ENCODE measurements at regions not wholly inside any gene's neighbourhood (a gene's known extent, or its start where the extent isn't known, plus 50 kb on each side); places are given as distances from the start of the nearest gene placed in this dataset.
"Not testable (repeated sequence)": the region's sequence is repeated elsewhere in the genome, so short reads cannot be mapped to it uniquely, and the experiment has no call there.

DNA sequence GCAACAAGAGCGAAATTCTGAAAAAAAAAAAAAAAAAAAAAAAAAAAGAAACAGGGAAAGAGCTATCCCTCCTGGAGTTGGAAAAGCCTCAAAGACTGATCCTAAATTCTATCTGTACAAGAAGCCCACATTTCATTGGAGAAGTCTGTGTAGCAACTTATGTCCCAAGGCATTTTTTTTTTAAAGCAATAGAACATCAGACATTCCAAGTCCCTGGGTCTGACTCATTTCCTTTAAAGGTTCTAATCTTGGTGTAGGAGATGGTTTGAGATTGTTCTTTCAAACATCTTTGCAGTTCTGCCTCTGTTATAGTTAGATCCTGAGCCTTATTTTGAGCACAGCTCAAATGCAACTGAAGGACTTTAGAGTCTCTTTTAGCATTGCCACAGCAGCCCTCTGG is 706.5 kb upstream of the MIR17HG start:
- in situ Hi-C loops (cut with HindIII; ENCODE audit: low sequenced_read_pairs) = no loop called here

DNA sequence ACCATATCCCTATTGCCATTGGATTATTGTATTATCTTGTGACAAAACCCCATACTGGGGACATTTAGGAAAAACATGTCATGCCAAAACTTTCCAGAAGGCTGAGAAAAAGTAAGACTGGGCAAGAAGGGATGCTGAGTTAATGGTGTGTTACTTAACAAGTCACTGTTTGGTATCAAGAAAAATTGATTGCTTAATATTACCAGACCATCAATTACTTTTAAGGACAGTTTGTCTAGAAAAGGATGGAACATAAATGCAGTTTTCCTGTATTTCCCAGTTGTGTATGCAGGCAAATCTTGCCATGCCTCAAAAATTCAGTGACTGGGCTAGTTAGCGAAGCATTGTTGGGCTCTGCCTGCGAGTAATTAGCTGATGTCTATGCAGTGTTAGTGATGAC is 705.6 kb upstream of the MIR17HG start:
- in situ Hi-C loops (cut with HindIII; ENCODE audit: low sequenced_read_pairs) = no loop called here

DNA sequence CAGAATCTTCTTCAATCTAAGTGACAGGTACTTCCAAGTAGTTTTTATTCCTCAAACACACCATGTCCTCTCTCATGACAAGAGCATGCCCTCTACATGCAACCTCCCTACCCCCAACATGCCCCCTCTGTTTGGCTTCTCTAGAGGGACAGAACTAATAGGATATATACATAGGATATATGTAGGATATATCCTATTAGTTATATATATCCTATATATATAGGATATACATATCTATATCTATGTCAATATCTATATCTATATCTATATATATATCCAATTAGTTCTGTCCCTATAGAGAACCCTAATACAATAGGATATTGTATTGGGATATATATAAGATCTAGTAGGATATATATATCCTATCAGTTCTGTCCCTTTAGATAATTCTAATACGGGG is 701.9 kb upstream of the MIR17HG start:
- in situ Hi-C loops (cut with HindIII; ENCODE audit: low sequenced_read_pairs) = no loop called here

- in situ Hi-C loops (cut with HindIII; ENCODE audit: low sequenced_read_pairs) = no loop called here
Observed at GRCh38 chr13:90648497-90648896, 699.0 kb upstream of the MIR17HG start.

DNA sequence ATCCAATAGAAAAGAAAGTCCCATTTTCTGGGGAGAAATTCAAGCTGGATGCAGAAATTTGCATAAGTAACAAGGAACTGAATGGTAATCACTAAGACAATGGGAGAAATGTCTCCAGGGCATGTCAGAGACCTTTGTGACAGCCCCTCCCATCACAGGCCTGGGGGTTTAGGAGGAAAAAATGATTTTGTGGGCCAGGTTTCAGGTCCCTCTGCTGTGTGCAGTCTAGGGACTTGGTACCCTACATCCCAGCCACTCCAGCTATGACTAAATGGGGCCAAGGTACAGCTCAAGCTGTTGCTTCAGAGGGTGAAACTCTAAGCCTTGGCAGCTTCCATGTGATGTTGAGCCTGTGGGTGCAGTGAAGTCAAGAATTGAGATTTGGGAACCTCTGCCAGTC is 695.5 kb upstream of the MIR17HG start:
- in situ Hi-C loops (cut with HindIII; ENCODE audit: low sequenced_read_pairs) = no loop called here

DNA sequence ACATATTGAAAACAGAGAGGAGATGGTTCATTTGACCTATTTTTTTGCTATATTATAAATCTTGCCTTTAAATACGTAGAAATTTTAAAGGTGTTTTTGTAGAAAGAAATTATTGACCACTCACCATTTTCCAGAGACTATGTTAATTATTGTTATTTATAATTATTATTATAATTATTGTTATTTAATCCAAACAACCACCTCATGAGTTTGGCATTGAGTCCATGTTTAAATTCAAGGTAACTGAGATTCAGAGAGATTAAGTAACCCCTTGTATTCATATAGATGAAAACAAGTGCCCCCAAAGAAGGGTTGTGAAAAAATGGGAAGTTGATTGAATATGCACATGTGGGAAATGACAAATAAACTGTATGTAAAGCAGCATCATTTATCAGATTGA is 692.5 kb upstream of the MIR17HG start:
- in situ Hi-C loops (cut with HindIII; ENCODE audit: low sequenced_read_pairs) = no loop called here

DNA sequence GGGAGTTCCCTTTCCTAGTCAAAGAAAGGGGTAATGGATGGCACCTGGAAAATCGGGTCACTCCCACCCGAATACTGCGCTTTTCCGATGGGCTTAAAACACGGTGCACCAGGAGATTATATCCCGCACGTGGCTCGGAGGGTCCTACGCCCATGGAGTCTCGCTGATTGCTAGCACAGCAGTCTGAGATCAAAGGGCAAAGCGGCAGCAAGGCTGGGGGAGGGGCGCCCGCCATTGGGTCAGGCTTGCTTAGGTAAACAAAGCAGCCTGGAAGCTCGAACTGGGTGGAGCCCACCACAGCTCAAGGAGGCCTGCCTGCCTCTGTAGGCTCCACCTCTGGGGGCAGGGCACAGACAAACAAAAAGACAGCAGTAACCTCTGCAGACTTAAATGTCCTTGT is 683.3 kb upstream of the MIR17HG start:
- in situ Hi-C loops (cut with HindIII; ENCODE audit: low sequenced_read_pairs) = not testable (repeated sequence)

DNA sequence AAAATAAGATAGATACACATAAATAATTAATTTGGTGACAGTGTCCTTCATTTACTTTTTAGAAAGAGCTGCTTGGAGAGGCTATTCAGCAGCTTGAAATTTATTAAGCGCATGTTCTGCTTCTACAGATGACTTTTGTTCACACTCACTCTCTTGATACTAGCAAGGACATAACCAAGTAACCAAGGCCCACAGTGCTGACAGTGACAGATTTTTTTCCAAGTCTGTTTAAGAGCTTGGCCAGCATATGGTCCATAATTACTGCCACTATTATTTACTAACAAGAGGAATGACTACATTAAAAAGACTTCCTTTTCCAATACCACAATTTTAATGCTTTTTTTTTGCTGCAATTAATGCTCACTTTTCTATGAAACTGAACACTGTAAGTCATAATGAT is 673.7 kb upstream of the MIR17HG start:
- in situ Hi-C loops (cut with HindIII; ENCODE audit: low sequenced_read_pairs) = no loop called here

DNA sequence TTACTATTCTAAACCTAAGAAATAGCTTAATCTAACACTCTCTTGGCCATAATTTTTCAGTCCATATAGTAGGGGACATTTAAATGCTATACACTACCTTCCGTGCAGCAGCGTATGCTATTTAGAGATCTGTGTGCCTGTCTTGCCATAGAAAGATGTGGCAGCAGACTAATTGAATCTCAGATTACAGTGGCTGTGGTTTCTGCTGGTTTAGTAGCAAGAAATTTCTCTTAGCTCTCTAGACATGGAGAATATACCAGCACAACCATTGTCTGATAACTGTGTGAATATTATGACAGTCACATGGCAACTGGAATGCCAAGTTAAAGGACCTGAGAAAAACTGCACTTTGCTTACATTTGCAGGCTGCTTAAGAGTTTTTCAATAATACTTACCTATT is 672.4 kb upstream of the MIR17HG start:
- in situ Hi-C loops (cut with HindIII; ENCODE audit: low sequenced_read_pairs) = no loop called here

- in situ Hi-C loops (cut with HindIII; ENCODE audit: low sequenced_read_pairs) = no loop called here
Observed at GRCh38 chr13:90680826-90681225, 666.7 kb upstream of the MIR17HG start.

DNA sequence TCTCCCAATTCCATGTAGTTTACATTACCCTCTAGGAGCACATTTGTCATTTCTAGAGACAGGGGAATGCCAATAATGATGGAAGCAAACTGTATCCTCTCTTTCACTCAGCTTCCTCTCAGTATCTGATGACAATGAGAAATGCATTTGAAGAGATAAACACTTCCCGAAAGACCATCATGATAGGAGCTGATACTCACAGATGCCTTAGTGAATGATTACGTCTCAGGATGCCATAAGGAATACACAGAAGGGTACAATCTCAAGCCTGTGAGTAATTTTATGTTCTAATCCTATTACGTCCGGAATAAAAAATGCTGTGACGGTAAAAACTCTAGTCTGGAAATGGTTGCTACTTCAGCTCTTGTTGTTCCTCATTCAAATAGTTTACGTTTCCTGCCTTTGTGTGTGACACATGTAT is 663.8 kb upstream of the MIR17HG start:
- in situ Hi-C loops (cut with HindIII; ENCODE audit: low sequenced_read_pairs) = no loop called here

DNA sequence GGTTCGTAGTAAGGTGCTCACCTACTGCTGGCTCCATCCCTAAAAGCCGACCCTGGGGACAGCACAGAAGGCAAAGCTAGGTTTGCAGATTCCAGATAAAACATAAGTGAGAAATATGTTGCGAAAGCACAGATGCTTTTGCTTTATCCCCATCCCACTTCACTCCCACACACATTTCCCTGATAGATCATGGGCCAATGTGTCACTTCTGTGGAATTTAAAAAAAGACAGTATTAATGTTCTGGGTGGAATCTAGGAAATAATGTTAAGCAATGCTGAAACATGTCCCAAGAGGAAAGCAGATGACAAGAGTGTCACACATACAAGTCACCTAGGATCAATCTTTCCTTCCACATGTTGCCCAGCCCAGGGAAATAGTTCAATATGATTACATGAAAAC is 661.0 kb upstream of the MIR17HG start:
- in situ Hi-C loops (cut with HindIII; ENCODE audit: low sequenced_read_pairs) = no loop called here

DNA sequence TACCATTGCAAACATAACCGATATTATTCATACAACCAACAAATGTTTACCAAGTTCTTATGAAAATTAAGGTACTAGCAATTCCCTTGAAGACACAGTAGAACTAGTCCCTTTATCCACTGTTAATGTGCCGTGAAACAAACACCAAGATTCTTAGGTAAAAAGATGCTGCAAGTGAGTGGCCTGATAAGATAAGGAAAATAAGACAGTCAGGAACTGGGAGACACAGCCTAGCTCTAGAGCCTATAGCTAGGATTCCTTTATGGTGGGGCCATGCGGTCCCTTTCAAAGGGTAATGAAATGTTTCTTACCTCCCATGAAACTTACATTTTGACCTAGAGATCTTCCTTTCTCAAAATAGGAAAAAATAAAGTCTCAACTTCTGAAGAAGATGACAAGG is 658.4 kb upstream of the MIR17HG start:
- in situ Hi-C loops (cut with HindIII; ENCODE audit: low sequenced_read_pairs) = no loop called here

- in situ Hi-C loops (cut with HindIII; ENCODE audit: low sequenced_read_pairs) = no loop called here
Observed at GRCh38 chr13:90690458-90691080, 656.9 kb upstream of the MIR17HG start.

GRCh38 chr13:90696254-90696653 is 651.2 kb upstream of the MIR17HG start:
- in situ Hi-C loops (cut with HindIII; ENCODE audit: low sequenced_read_pairs) = no loop called here

- in situ Hi-C loops (cut with HindIII; ENCODE audit: low sequenced_read_pairs) = no loop called here
Observed at GRCh38 chr13:90696656-90697055, 650.8 kb upstream of the MIR17HG start.

DNA sequence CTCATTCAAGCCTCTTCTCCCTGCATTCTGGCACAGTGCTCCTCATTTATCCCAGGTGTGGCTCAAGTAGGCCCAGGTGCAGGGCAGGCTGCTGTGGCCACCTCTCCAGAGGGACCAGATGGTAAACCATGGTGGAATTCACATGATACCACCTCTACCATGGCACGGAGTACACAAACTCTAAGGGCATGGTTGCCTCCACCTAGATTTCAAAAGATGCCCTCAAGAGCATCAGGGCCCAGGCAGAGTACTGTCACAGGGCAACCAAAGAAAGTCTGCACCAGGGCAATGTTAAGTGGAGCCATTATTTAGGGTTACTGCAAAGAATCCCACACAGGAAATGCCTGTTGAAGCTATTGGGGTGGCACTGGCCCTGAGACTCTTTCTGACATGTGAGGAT is 647.1 kb upstream of the MIR17HG start:
- in situ Hi-C loops (cut with HindIII; ENCODE audit: low sequenced_read_pairs) = no loop called here

DNA sequence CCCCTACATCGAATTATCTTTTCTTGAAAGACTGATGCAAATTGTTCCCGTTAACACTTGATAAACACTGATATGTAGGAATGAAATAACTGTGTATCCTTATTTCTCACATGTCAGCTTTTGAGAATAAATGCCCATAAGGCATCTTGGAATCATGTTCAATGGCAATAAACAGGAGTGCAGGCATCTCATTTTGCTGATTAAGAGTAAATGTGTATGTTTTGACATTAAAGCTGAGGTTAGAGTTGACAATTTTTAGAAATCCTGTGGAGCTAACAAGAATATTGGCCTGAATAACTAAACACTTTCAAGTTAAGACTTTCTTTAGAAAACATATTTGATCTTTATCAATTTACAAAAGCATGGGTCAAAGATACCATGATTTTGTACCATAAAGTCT is 646.2 kb upstream of the MIR17HG start:
- in situ Hi-C loops (cut with HindIII; ENCODE audit: low sequenced_read_pairs) = no loop called here

GRCh38 chr13:90702050-90702449 is 645.4 kb upstream of the MIR17HG start:
- in situ Hi-C loops (cut with HindIII; ENCODE audit: low sequenced_read_pairs) = no loop called here

DNA sequence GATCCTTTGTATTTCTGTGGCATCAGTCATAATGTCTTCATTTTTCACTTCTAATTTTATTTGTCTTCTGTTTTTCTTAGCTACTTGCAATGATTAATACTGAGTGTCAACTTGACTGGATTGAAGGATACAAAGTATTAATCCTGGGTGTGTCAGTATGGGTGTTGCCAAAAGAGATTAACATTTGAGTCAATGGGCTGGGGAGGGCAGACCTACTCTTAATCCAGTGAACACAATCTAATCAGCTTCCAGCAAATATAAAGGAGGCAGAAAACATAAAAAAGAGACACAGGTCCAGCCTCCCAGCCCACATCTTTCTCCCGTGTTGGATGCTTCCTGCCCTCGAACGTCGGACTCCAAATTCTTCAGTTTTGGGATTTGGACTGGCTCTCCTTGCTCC is 640.9 kb upstream of the MIR17HG start:
- in situ Hi-C loops (cut with HindIII; ENCODE audit: low sequenced_read_pairs) = no loop called here

DNA sequence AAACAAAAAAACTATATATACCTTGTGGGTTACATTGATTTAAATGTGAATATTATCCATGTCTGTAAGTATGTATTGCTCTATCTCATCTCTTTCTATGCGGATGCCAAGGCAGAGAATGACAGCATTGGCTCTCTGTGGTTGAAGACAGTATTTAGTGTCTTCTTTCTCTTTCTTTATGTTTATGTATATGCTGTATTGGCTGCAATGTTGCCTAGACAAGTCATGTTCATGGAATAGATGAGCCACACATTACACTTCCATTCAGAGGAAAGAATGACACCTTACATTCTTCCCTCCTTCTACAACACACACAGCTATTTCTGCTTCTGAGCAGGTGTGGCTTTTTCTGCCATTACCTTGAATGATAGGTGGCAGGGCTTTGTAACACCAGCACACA is 639.4 kb upstream of the MIR17HG start:
- in situ Hi-C loops (cut with HindIII; ENCODE audit: low sequenced_read_pairs) = no loop called here

DNA sequence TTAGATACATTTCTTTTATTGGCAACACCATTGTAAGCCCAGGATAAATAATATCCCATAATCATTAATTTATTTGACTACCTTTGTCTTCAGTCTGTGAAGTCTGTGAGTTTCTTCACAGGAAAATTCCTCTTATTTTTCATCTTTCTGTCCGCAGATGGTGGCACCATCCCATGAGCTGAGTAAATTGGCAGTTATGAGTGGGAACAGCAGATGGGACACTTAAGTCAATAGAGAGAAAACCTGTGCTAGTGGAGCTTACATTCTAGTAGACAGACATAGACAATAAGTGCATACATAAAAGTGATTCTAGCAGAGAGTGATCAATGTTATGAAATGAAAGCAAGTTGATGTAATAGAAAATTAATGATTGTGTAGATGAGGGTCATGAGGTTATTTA is 638.2 kb upstream of the MIR17HG start:
- in situ Hi-C loops (cut with HindIII; ENCODE audit: low sequenced_read_pairs) = no loop called here

DNA sequence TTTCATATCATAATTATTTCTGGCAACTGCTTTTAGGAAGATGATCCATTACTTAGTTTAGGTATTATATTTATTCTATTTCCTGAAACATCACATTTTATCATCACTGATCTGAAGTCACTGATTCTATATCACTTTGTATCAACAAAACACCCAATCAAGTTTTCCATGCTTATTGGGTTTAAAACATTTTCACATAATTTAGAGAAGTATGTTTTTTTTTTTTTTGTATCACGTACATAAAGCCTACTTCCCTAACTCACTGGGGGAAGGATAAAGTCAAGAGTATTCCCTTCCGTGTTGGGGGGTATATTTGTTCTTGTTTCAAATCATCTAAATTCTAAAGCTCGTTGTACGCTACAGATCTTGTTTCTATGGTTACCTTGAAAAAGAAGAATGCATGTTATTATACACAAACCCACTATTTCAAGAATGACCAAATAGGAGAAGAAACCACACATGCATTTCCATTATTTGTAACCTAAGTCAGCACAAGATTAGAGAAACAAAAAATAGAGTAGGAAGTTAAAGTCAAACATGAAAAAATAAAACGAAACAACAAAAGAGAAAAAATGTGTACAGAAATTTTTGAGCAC is 637.2 kb upstream of the MIR17HG start:
- in situ Hi-C loops (cut with HindIII; ENCODE audit: low sequenced_read_pairs) = no loop called here
